GM18868 (cell line): ENCODE measurements at regions not wholly inside any gene's neighbourhood (a gene's known extent, or its start where the extent isn't known, plus 50 kb on each side); places are given as distances from the start of the nearest gene placed in this dataset.
A peak's percentile ranks its signal among the peaks of the same experiment; 100 is the strongest.
"Not testable (repeated sequence)": the region's sequence is repeated elsewhere in the genome, so short reads cannot be mapped to it uniquely, and the experiment has no call there.

Source experiments
- ATAC-seq: cut with Tn5 transposase; IDR thresholded peaks from one replicate; pipeline ENCODE4 v1.9.1; 2021; ENCODE audit warnings: mild to moderate bottlenecking, moderate library complexity; ENCODE audit not compliant: unreplicated experiment

GRCh38 chr17:20896153-20896649, 146.6 kb downstream of the USP22 start:
- no peak for ATAC-seq

- not testable (repeated sequence) for ATAC-seq
These were observed 144.1 kb downstream of the USP22 start for GRCh38 chr17:20898726-20899125.

GRCh38 chr17:20902496-20902895, 140.3 kb downstream of the USP22 start:
- ATAC-seq = not testable (repeated sequence)

GRCh38 chr17:20903549-20903948, 139.3 kb downstream of the USP22 start:
- not testable (repeated sequence) for ATAC-seq

GRCh38 chr17:20908313-20909267, 134.2 kb downstream of the USP22 start:
- peak; percentile 96 for ATAC-seq

GRCh38 chr17:20914658-20915057, 128.2 kb downstream of the USP22 start:
- no peak for ATAC-seq

- no peak for ATAC-seq
These were observed 126.4 kb downstream of the USP22 start for GRCh38 chr17:20916383-20916782.

- ATAC-seq = not testable (repeated sequence)
These were observed 125.1 kb downstream of the USP22 start for GRCh38 chr17:20917610-20918306.

GRCh38 chr17:20920095-20920814, 122.6 kb downstream of the USP22 start:
- no peak for ATAC-seq

GRCh38 chr17:20920815-20921199, 122.0 kb downstream of the USP22 start:
- no peak for ATAC-seq

- no peak for ATAC-seq
These were observed 120.6 kb downstream of the USP22 start for GRCh38 chr17:20922128-20922670.

- ATAC-seq = no peak
These were observed 118.5 kb downstream of the USP22 start for GRCh38 chr17:20924306-20924705.

GRCh38 chr17:20925091-20925490, 117.7 kb downstream of the USP22 start:
- ATAC-seq = no peak

GRCh38 chr17:20925954-20926353, 116.9 kb downstream of the USP22 start:
- no peak for ATAC-seq

- no peak for ATAC-seq
These were observed 116.3 kb downstream of the USP22 start for GRCh38 chr17:20926532-20926931.

- ATAC-seq = no peak
These were observed 115.4 kb downstream of the USP22 start for GRCh38 chr17:20927308-20927977.

GRCh38 chr17:20929334-20929733, 113.5 kb downstream of the USP22 start:
- no peak for ATAC-seq

- no peak for ATAC-seq
These were observed 112.6 kb downstream of the USP22 start for GRCh38 chr17:20930081-20930760.

GRCh38 chr17:20933040-20933439, 109.8 kb downstream of the USP22 start:
- not testable (repeated sequence) for ATAC-seq

- ATAC-seq = no peak
These were observed 108.5 kb downstream of the USP22 start for GRCh38 chr17:20934288-20934687.
